ENCODE measurements at regions not wholly inside any gene's neighbourhood (a gene's known extent, or its start where the extent isn't known, plus 50 kb on each side); places are given as distances from the start of the nearest gene placed in this dataset.

DNA sequence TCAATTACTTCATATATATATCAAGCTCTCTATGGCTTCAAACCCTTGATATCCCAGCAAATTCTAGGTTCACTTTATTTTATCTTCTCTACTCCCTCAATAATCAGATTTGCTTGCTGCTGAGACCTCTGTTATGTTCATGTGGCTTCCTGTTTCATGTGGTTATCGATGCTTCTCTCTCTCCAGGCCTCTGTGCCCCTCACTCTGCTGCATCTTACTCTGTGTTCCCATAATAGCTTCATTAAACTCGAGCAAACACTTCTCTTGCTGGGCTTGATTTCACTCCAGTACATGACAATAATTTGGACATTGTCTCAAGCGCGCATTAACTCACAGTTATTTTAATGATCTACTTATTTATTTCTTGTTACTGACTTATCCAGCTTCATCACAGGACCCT lies 798.8 kb downstream of the CDH9 start:
- Histone ChIP-seq H3K4me3 (no peak overlapping the region), H4K20me1 (ENCODE audit: insufficient read depth, poor library complexity, severe bottlenecking) (no peaks in the 10 kb centered on the region), H3K4me2 (no peak overlapping the region), H3K9me2 (replicated peaks; ENCODE audit: insufficient read depth) (no peaks in the 10 kb centered on the region), H3K27ac (no peak overlapping the region), H2AFZ (no peak overlapping the region), H3K4me1 (ENCODE audit: insufficient read depth) (no peaks in the 10 kb centered on the region), H3K79me2 (no peaks in the 10 kb centered on the region), H3K36me3 (replicated peaks; ENCODE audit: insufficient read depth, low read depth) (no peaks in the 10 kb centered on the region), H3K27me3 (no peaks in the 10 kb centered on the region), H3K9me3 (ENCODE audit: low read depth) (no peaks in the 10 kb centered on the region)
- TF ChIP-seq EZH2 (IDR thresholded peaks at IDR 0.05; ENCODE audit: borderline replicate concordance): no peak
- TF ChIP-seq, protein P1, sequence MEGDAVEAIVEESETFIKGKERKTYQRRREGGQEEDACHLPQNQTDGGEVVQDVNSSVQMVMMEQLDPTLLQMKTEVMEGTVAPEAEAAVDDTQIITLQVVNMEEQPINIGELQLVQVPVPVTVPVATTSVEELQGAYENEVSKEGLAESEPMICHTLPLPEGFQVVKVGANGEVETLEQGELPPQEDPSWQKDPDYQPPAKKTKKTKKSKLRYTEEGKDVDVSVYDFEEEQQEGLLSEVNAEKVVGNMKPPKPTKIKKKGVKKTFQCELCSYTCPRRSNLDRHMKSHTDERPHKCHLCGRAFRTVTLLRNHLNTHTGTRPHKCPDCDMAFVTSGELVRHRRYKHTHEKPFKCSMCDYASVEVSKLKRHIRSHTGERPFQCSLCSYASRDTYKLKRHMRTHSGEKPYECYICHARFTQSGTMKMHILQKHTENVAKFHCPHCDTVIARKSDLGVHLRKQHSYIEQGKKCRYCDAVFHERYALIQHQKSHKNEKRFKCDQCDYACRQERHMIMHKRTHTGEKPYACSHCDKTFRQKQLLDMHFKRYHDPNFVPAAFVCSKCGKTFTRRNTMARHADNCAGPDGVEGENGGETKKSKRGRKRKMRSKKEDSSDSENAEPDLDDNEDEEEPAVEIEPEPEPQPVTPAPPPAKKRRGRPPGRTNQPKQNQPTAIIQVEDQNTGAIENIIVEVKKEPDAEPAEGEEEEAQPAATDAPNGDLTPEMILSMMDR (IDR thresholded peaks at IDR 0.05; ENCODE audit: poor library complexity): no peak
- no peak for TF ChIP-seq EZH2phosphoT487 (IDR thresholded peaks at IDR 0.05; ENCODE audit: low read depth, severe bottlenecking, unreplicated experiment)
- 86% methylated on average over 4 of the region's 4 CpGs for WGBS (ENCODE audit: low lambda C conversion rate, missing lambda C conversion rate)
- DNase-seq (ENCODE audit: low spot score): no peak

DNA sequence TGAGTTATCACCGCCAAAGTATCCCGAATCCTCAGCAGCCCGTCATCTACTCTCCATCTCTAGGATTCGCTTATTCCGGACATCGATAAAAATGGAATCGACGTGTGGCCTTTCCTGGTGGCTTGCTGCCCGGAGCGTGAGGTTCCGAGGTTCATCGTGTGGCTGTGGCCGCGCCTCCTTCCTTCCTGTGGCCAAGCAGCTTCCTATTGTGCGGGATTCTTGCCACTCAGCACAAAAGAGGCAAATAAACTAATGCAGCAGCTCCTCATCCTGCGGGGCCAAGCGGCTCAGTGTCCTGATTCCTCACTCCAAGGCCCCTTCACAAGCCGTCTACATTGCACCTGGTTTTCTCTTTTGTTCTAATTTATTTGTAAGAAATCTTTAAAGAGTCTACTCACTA lies 800.9 kb downstream of the CDH9 start:
- Histone ChIP-seq H3K36me3 (replicated peaks; ENCODE audit: insufficient read depth, low read depth) (no peaks in the 10 kb centered on the region), H2AFZ (no peak overlapping the region), H3K79me2 (no peaks in the 10 kb centered on the region), H3K27me3 (no peaks in the 10 kb centered on the region), H3K9me3 (ENCODE audit: low read depth) (no peaks in the 10 kb centered on the region), H4K20me1 (ENCODE audit: insufficient read depth, poor library complexity, severe bottlenecking) (no peaks in the 10 kb centered on the region), H3K9me2 (replicated peaks; ENCODE audit: insufficient read depth) (no peaks in the 10 kb centered on the region), H3K4me2 (no peak overlapping the region), H3K4me1 (ENCODE audit: insufficient read depth) (no peaks in the 10 kb centered on the region), H3K4me3 (no peak overlapping the region), H3K27ac (no peak overlapping the region)
- DNase-seq (ENCODE audit: low spot score): no peak
- no peak for TF ChIP-seq EZH2phosphoT487 (IDR thresholded peaks at IDR 0.05; ENCODE audit: low read depth, severe bottlenecking, unreplicated experiment)
- TF ChIP-seq, protein P1 (IDR thresholded peaks at IDR 0.05; ENCODE audit: poor library complexity): no peak
- TF ChIP-seq EZH2 (IDR thresholded peaks at IDR 0.05; ENCODE audit: borderline replicate concordance): no peak
- 96% methylated on average over 18 of the region's 18 CpGs for WGBS (ENCODE audit: low lambda C conversion rate, missing lambda C conversion rate)

DNA sequence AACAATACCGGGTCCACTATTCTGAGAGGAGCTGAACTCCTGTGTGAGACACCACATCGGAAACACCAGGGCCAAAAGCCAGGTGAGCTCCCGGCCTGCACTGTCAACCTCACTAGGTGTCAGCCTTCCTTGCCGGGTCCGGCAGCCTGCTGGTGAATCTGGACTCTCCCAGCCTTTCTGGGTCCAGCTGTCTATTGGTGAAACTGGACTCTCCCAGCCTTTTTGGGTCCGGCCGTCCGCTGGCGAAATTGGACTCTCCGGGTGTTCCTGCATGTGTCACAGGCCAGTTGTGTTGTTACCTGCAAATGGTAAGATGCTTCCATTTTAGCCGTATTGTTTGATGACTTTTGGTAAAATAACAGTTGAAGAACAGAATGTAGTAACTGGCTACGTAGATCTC lies 801.5 kb downstream of the CDH9 start:
- WGBS (ENCODE audit: low lambda C conversion rate, missing lambda C conversion rate): 97% methylated on average over 12 of the region's 12 CpGs

More for the DNA sequence above, 801.5 kb downstream of the CDH9 start:
- H4K20me1 ChIP-seq (ENCODE audit: insufficient read depth, poor library complexity, severe bottlenecking): no peaks in the 10 kb centered on the region
- no peak for DNase-seq (ENCODE audit: low spot score)
- H3K79me2 ChIP-seq: no peaks in the 10 kb centered on the region
- H2AFZ ChIP-seq: no peak overlapping the region
- H3K9me2 ChIP-seq (replicated peaks; ENCODE audit: insufficient read depth): no peaks in the 10 kb centered on the region
- H3K4me1 ChIP-seq (ENCODE audit: insufficient read depth): no peaks in the 10 kb centered on the region
- H3K27me3 ChIP-seq: no peaks in the 10 kb centered on the region
- H3K36me3 ChIP-seq (replicated peaks; ENCODE audit: insufficient read depth, low read depth): no peaks in the 10 kb centered on the region
- H3K27ac ChIP-seq: no peak overlapping the region
- H3K4me3 ChIP-seq: no peak overlapping the region
- H3K9me3 ChIP-seq (ENCODE audit: low read depth): no peaks in the 10 kb centered on the region
- TF ChIP-seq, protein P1 (IDR thresholded peaks at IDR 0.05; ENCODE audit: poor library complexity): no peak
- TF ChIP-seq EZH2phosphoT487 (IDR thresholded peaks at IDR 0.05; ENCODE audit: low read depth, severe bottlenecking, unreplicated experiment) (no peak), EZH2 (IDR thresholded peaks at IDR 0.05; ENCODE audit: borderline replicate concordance) (no peak)
- no peak overlapping the region for H3K4me2 ChIP-seq

Data from hepatocyte (in vitro differentiated cells).